Transverse colon (tissue), 4 donors: ENCODE measurements at regions not wholly inside any gene's neighbourhood (a gene's known extent, or its start where the extent isn't known, plus 50 kb on each side); places are given as distances from the start of the nearest gene placed in this dataset.

Experiments
- DNase-seq: peaks from one replicate; pipeline ENCODE4 v3.0.0-alpha.2; 2019
- H3K27ac ChIP-seq, 4 donors: fragments of 200-600 bp; sonication (generic); 2 replicates each; pipeline ENCODE4 v1.5.1; 2016 to 2018; ENCODE audit warnings: inconsistent platforms in 4 of 4
- H3K27me3 ChIP-seq: fragments of 200-600 bp; sonication (generic); 2 replicates; pipeline ENCODE4 v1.5.1; 2017; ENCODE audit warnings: inconsistent platforms
- H3K36me3 ChIP-seq, 4 donors: fragments of 200-600 bp; sonication (generic); 2 replicates each; pipeline ENCODE4 v1.5.1; 2017 to 2019; ENCODE audit warnings: inconsistent platforms in 4 of 4
- H3K4me1 ChIP-seq, 4 donors: fragments of 200-600 bp; sonication (generic); 2 replicates each; pipeline ENCODE4 v1.5.1; 2017 to 2020; ENCODE audit warnings: inconsistent platforms in 4 of 4
- H3K4me3 ChIP-seq, 4 donors: fragments of 200-600 bp; sonication (generic); 1 replicate in 1 of 4; 2 replicates in 3 of 4; pipeline versions ENCODE4 v1.5.1 to v1.6.1; 2017 to 2019; ENCODE audit warnings: inconsistent platforms in 4 of 4
- H3K9me3 ChIP-seq, 2 donors: fragments of 200-600 bp; sonication (generic); 2 replicates each; pipeline ENCODE4 v1.5.1; 2017 to 2019; ENCODE audit warnings: inconsistent platforms in 2 of 2
- EP300 ChIP-seq: sonication (generic); formaldehyde crosslinking; IDR thresholded peaks from one replicate; pipeline ENCODE4 v1.6.1; 2017; ENCODE audit warnings: antibody characterized with exemption, low read depth
- POLR2A ChIP-seq: fragments of 450-650 bp; IDR thresholded peaks from one replicate; pipeline ENCODE4 v1.6.1; 2016; ENCODE audit warnings: antibody characterized with exemption, mild to moderate bottlenecking, moderate library complexity
- POLR2AphosphoS5 ChIP-seq, 3 donors: sonication (generic); formaldehyde crosslinking; IDR thresholded peaks; one replicate each; pipeline ENCODE4 v1.6.1; 2016; ENCODE audit warnings: antibody characterized with exemption in 3 of 3
- WGBS, 2 donors: methylation state at CpG; one replicate each; pipeline ENCODE4 v1.1.5; 2018; ENCODE audit warnings: low coverage in 1 of 2; 5-methylcytosine and 5-hydroxymethylcytosine counted together
- in situ Hi-C, 4 donors: fragments of 200-750 bp; cut with MboI; loops; one replicate each; pipeline versions ENCODE4 v1.15.0 to v1.15.1; 2017; ENCODE audit warnings: low sequenced_read_pairs in 3 of 4, low pct_ligation_motif_present in 1 of 4, low pct_unique_long_range_greater_than_20kb in 1 of 4
- intact Hi-C: fragments of 100-400 bp; cut with DNase I; formaldehyde crosslinking; loops from one replicate; pipeline ENCODE4 v1.15.1; 2023; ENCODE audit warnings: low total_unique reads
- TF ChIP-seq, protein P1 (sequence below), 5 experiments: fragments of 200-600 bp in 3 of 5; fragments of 450-650 bp in 2 of 5; sonication (generic) in 3 of 5; IDR thresholded peaks; 1 replicate in 2 of 5; 2 replicates in 3 of 5; pipeline ENCODE4 v1.5.1; 2016 to 2017; ENCODE audit warnings: antibody characterized with exemption in 5 of 5, inconsistent platforms in 3 of 5, mild to moderate bottlenecking in 2 of 5, moderate library complexity in 1 of 5

DNA sequence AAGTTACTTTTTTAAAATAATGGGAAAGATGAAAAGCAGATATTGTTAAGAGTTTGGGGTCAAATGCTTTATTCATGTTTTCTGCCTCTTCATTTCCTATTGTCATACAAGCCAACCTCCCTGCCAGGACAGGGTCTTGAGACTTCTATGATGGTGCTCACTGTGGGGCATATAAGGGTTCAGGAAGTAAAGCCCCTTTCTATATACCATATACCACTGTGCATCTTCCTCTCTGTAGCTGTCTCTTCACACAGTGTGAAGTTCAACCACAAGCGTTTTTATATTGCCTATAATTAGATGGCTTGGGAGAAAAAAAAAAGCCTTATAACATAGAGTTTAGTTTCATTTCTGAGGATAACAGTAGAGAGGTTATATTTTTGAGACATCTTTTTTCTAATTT, 389.8 kb upstream of the SORCS1 start:
- Histone ChIP-seq H3K4me1 (peaks cover 0 to 4% (median 0%) of the 10 kb centered on the region in 4 donors), H3K36me3 (no peaks in the 10 kb centered on the region), H3K27me3 (no peaks in the 10 kb centered on the region), H3K27ac (no peak overlapping the region), H3K9me3 (peaks cover 0 to 2% of the 10 kb centered on the region in 2 donors), H3K4me3 (no peak overlapping the region)
- WGBS, 2 donors = 9 to 29% methylated on average over 1 of the region's 1 CpG
- DNase-seq = no peak
- in situ Hi-C loops = no loop called here
- intact Hi-C loops = no loop called here
- no peak for TF ChIP-seq POLR2A
- TF ChIP-seq POLR2AphosphoS5 (IDR thresholded peaks at IDR 0.05) = no peak
- TF ChIP-seq, protein P1, sequence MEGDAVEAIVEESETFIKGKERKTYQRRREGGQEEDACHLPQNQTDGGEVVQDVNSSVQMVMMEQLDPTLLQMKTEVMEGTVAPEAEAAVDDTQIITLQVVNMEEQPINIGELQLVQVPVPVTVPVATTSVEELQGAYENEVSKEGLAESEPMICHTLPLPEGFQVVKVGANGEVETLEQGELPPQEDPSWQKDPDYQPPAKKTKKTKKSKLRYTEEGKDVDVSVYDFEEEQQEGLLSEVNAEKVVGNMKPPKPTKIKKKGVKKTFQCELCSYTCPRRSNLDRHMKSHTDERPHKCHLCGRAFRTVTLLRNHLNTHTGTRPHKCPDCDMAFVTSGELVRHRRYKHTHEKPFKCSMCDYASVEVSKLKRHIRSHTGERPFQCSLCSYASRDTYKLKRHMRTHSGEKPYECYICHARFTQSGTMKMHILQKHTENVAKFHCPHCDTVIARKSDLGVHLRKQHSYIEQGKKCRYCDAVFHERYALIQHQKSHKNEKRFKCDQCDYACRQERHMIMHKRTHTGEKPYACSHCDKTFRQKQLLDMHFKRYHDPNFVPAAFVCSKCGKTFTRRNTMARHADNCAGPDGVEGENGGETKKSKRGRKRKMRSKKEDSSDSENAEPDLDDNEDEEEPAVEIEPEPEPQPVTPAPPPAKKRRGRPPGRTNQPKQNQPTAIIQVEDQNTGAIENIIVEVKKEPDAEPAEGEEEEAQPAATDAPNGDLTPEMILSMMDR (IDR thresholded peaks at IDR 0.05) = no peak
- no peak for TF ChIP-seq EP300

DNA sequence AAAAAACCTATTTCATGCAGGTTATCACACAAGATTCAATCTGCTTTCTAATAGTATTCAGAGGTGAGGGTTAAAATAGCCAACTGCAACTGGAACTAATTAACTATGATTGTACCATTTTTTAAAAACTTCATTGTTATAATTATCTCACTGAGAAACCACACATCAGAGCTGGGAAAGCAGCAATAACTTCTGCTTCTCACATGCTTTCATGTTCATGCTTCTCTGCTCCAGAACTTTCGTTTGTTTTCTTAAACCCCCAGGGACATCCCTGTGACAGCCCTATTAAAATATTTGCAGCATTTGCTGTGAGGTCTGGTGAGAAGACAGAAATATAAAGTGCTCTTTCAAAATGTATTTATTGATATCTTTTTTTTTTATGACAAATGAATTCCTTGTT, 389.0 kb upstream of the SORCS1 start:
- Histone ChIP-seq H3K9me3 (peaks cover 0 to 2% of the 10 kb centered on the region in 2 donors), H3K27ac (no peak overlapping the region), H3K36me3 (no peaks in the 10 kb centered on the region), H3K27me3 (no peaks in the 10 kb centered on the region), H3K4me1 (peaks cover 0 to 4% (median 0%) of the 10 kb centered on the region in 4 donors), H3K4me3 (no peak overlapping the region)
- in situ Hi-C loops = no loop called here
- TF ChIP-seq, protein P1 (IDR thresholded peaks at IDR 0.05) = no peak
- no peak for TF ChIP-seq POLR2A
- TF ChIP-seq POLR2AphosphoS5 (IDR thresholded peaks at IDR 0.05) = no peak
- TF ChIP-seq EP300 = no peak
- intact Hi-C loops = no loop called here
- 33 to 38% methylated on average over 1 of the region's 1 CpG for WGBS, 2 donors
- no peak for DNase-seq

DNA sequence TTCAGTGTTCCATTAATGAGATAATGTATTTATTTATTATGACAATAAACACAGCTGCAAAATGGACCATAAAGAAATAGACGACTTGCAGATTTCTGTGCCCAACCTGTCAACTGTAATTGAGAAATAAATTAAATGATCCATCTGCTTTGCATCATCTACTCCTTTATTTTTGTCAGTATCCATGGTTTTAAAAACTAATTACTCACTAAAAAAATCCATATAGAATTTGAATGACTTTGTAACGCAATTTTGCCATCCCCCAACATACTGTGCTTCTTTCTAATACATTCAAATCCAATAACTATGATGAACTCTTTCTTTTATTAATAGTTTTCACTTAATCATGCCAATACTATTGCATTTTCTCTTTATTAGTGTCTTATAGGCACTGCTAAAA, 388.5 kb upstream of the SORCS1 start:
- in situ Hi-C loops (no loop called here), intact Hi-C loops (no loop called here)
- no peak for DNase-seq
- peaks cover 0 to 4% (median 0%) of the 10 kb centered on the region in 4 donors for H3K4me1 ChIP-seq
- no peak overlapping the region for H3K27ac ChIP-seq
- WGBS, 2 donors = 53 to 57% methylated on average over 2 of the region's 2 CpGs
- H3K27me3 ChIP-seq = no peaks in the 10 kb centered on the region
- H3K36me3 ChIP-seq = no peaks in the 10 kb centered on the region
- H3K9me3 ChIP-seq = peaks cover 0 to 2% of the 10 kb centered on the region in 2 donors
- TF ChIP-seq POLR2A (no peak), POLR2AphosphoS5 (IDR thresholded peaks at IDR 0.05) (no peak), EP300 (no peak)
- TF ChIP-seq, protein P1 (IDR thresholded peaks at IDR 0.05) = no peak
- no peak overlapping the region for H3K4me3 ChIP-seq

DNA sequence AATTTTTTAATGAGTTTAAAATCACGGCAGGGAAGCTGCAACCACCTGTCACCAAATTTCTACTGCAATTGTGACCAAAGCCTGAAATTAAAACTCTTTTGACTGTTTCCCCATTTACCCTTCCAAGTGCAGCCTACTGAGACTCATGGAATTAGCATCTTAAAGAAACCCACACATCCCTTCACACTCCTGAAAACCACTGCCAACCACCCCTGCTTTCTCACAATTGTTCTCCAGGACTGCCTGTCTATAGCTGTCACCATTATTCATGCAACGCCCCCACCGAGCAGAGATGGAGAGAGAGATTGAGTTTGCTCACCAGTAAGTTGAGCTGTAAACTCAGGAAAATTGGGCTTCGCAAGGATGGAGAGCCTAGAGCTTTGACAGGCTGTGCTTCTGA, 383.8 kb upstream of the SORCS1 start:
- TF ChIP-seq, protein P1 (IDR thresholded peaks at IDR 0.05) = no peak
- TF ChIP-seq EP300 (no peak), POLR2A (no peak), POLR2AphosphoS5 (IDR thresholded peaks at IDR 0.05) (no peak)
- Histone ChIP-seq H3K27ac (no peak overlapping the region), H3K4me3 (no peak overlapping the region), H3K4me1 (no peaks in the 10 kb centered on the region), H3K27me3 (no peaks in the 10 kb centered on the region), H3K9me3 (peaks cover 0 to 2% of the 10 kb centered on the region in 2 donors), H3K36me3 (no peaks in the 10 kb centered on the region)
- WGBS, 2 donors = 75% methylated on average over 1 to 4 of the region's 4 CpGs
- intact Hi-C loops = no loop called here
- in situ Hi-C loops = no loop called here
- no peak for DNase-seq
